ENCODE measurements at regions not wholly inside any gene's neighbourhood (a gene's known extent, or its start where the extent isn't known, plus 50 kb on each side); places are given as distances from the start of the nearest gene placed in this dataset.

DNA sequence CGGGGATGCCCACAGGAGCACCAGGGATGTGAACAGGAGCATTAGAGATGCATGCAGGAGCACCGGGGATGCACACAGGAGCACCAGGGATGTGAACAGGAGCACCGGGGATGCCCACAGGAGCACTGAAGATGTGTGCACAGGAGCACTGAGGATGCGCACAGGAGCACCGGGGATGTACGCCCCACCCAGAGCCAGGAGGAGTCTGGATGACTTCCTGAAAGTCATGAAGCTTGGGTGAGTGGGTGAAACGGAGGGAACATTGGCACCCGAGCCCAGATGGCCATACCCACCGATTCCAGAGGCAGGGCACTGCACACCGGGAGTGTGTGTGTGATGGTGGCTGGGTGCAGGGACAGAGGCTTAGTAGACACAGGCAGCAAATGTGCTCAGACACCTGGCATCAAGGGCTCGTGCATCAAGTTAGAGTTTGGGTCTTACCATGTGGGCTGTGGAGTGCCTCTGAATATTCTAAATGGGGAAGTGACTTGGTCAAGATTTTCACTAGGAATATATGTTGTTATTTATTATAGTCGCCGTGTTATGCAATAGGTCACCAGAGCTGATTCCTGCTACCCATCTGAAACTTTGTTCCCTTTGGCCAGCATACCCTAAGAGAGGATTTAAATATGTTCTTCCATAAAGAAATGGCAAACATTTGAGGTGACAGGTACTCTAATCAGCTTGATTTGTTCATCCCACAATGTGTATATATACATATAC, 365.8 kb upstream of the MYT1L start:
- no peak overlapping the region for H3K4me2 ChIP-seq (ENCODE audit: low read length)
- ATAC-seq = no peak
- H2AFZ ChIP-seq (ENCODE audit: low read depth, low read length, poor library complexity, severe bottlenecking) = no peak overlapping the region
- H4K20me1 ChIP-seq (ENCODE audit: insufficient read depth) = no peaks in the 10 kb centered on the region
- no peaks in the 10 kb centered on the region for H3K9me2 ChIP-seq (ENCODE audit: insufficient read depth)
- no peak overlapping the region for H3K9ac ChIP-seq (ENCODE audit: low read length)
- CTCF ChIA-PET = no interaction called here
- no peak for DNase-seq (ENCODE audit: low read depth, low spot score)
- TF ChIP-seq JUND (IDR thresholded peaks at IDR 0.05) (no peak), ZNF274 (IDR thresholded peaks at IDR 0.05; ENCODE audit: low read depth, low read length) (no peak), CBX3 (IDR thresholded peaks at IDR 0.05; ENCODE audit: low read depth) (no peak), ELF1 (IDR thresholded peaks at IDR 0.05; ENCODE audit: borderline replicate concordance, low read depth) (no peak), POLR2A (IDR thresholded peaks at IDR 0.05; ENCODE audit: borderline replicate concordance, extremely low read depth, insufficient read depth, insufficient read length) (no peak), SRF (IDR thresholded peaks at IDR 0.05; ENCODE audit: low read depth) (no peak), EZH2 (IDR thresholded peaks at IDR 0.05) (no peak)
- TF ChIP-seq, protein P1, sequence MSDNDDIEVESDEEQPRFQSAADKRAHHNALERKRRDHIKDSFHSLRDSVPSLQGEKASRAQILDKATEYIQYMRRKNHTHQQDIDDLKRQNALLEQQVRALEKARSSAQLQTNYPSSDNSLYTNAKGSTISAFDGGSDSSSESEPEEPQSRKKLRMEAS (IDR thresholded peaks at IDR 0.05) = no peak
- TF ChIP-seq, protein P2, sequence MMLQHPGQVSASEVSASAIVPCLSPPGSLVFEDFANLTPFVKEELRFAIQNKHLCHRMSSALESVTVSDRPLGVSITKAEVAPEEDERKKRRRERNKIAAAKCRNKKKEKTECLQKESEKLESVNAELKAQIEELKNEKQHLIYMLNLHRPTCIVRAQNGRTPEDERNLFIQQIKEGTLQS (IDR thresholded peaks at IDR 0.05) = no peak
- TF ChIP-seq, protein P3, sequence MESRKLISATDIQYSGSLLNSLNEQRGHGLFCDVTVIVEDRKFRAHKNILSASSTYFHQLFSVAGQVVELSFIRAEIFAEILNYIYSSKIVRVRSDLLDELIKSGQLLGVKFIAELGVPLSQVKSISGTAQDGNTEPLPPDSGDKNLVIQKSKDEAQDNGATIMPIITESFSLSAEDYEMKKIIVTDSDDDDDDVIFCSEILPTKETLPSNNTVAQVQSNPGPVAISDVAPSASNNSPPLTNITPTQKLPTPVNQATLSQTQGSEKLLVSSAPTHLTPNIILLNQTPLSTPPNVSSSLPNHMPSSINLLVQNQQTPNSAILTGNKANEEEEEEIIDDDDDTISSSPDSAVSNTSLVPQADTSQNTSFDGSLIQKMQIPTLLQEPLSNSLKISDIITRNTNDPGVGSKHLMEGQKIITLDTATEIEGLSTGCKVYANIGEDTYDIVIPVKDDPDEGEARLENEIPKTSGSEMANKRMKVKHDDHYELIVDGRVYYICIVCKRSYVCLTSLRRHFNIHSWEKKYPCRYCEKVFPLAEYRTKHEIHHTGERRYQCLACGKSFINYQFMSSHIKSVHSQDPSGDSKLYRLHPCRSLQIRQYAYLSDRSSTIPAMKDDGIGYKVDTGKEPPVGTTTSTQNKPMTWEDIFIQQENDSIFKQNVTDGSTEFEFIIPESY (IDR thresholded peaks at IDR 0.05; ENCODE audit: extremely low read depth, insufficient replicate concordance, low read length) = no peak
- TF ChIP-seq, protein P4, sequence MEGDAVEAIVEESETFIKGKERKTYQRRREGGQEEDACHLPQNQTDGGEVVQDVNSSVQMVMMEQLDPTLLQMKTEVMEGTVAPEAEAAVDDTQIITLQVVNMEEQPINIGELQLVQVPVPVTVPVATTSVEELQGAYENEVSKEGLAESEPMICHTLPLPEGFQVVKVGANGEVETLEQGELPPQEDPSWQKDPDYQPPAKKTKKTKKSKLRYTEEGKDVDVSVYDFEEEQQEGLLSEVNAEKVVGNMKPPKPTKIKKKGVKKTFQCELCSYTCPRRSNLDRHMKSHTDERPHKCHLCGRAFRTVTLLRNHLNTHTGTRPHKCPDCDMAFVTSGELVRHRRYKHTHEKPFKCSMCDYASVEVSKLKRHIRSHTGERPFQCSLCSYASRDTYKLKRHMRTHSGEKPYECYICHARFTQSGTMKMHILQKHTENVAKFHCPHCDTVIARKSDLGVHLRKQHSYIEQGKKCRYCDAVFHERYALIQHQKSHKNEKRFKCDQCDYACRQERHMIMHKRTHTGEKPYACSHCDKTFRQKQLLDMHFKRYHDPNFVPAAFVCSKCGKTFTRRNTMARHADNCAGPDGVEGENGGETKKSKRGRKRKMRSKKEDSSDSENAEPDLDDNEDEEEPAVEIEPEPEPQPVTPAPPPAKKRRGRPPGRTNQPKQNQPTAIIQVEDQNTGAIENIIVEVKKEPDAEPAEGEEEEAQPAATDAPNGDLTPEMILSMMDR (IDR thresholded peaks at IDR 0.05 in 2 of 3, conservative IDR thresholded peaks at IDR 0.05 in 1 of 3; ENCODE audit: borderline replicate concordance in 1 of 3, insufficient read depth in 1 of 3, low read depth in 2 of 3, low read length in 2 of 3) = no peak
- intact Hi-C loops (cut with micrococcal nuclease) = loop anchor here (10.0 kb wide), 1 partner anchor 802 kb away; no protein-coding TSS in a partner anchor
- POLR2A ChIA-PET = no interaction called here
- no peak overlapping the region for H3K4me3 ChIP-seq (replicated peaks in 1 of 2; ENCODE audit: low read depth in 1 of 2, low read length in 2 of 2)
- no TSS peak for BruUV-seq (replicated peaks)
- H3K79me2 ChIP-seq (ENCODE audit: insufficient read depth, low read length) = no peaks in the 10 kb centered on the region
- H3K9me3 ChIP-seq (ENCODE audit: control insufficient read depth in 1 of 2, insufficient read depth in 1 of 2, low read depth in 1 of 2, low read length in 2 of 2) = no peaks in the 10 kb centered on the region
- no peaks in the 10 kb centered on the region for H3K36me3 ChIP-seq (ENCODE audit: control insufficient read depth in 1 of 2, insufficient read depth in 2 of 2, low read length in 2 of 2)
- RAD21 ChIA-PET (ENCODE audit: low non-redundant PET in 1 of 2, low total read pairs in 2 of 2, uncharacterized antibody in 2 of 2, unreplicated experiment in 2 of 2) = no interaction called here
- H3K4me1 ChIP-seq (ENCODE audit: control insufficient read depth in 1 of 2, insufficient read depth in 2 of 2, low read length in 2 of 2) = no peaks in the 10 kb centered on the region
- H3K27ac ChIP-seq (ENCODE audit: low read depth, low read length) = no peak overlapping the region
- peaks cover 40% of the 10 kb centered on the region for H3K27me3 ChIP-seq (ENCODE audit: insufficient read depth, low read length)

All from HCT116 (cell line).